ENCODE measurements at regions not wholly inside any gene's neighbourhood (a gene's known extent, or its start where the extent isn't known, plus 50 kb on each side); places are given as distances from the start of the nearest gene placed in this dataset.

GRCh38 chr5:42908086-42908485 lies 96.4 kb upstream of the SELENOP start:
- TF ChIP-seq CTCF (IDR thresholded peaks at IDR 0.05) (no peak), POLR2A (IDR thresholded peaks at IDR 0.05) (no peak)

Measured in thyroid gland (tissue), 4 donors.